Neuronal stem cell (in vitro differentiated cells): ENCODE measurements at regions not wholly inside any gene's neighbourhood (a gene's known extent, or its start where the extent isn't known, plus 50 kb on each side); places are given as distances from the start of the nearest gene placed in this dataset.

ENCODE experiments used
- DNase-seq: peaks from one replicate; pipeline ENCODE4 v3.0.0-alpha.2; 2013; ENCODE audit warnings: low spot score
- H2AFZ ChIP-seq: one replicate; pipeline ENCODE4 v1.6.1; 2013; ENCODE audit warnings: mild to moderate bottlenecking, low read length, inconsistent platforms
- H2AK5ac ChIP-seq: 2 replicates; pipeline ENCODE4 v1.6.1; 2013; ENCODE audit warnings: low read depth, mild to moderate bottlenecking, inconsistent platforms, low read length, moderate library complexity, mixed read lengths
- H2BK120ac ChIP-seq: 2 replicates; pipeline ENCODE4 v1.6.1; 2013; ENCODE audit warnings: low read depth, mild to moderate bottlenecking, inconsistent platforms, low read length, moderate library complexity, mixed read lengths
- H2BK12ac ChIP-seq: one replicate; pipeline ENCODE4 v1.6.1; 2013; ENCODE audit warnings: low read length, inconsistent platforms
- H2BK15ac ChIP-seq: 2 replicates; pipeline ENCODE4 v1.6.1; 2013; ENCODE audit warnings: mild to moderate bottlenecking, low read length, inconsistent platforms, mixed read lengths
- H2BK5ac ChIP-seq: one replicate; pipeline ENCODE4 v1.6.1; 2013; ENCODE audit warnings: inconsistent platforms, mild to moderate bottlenecking, low read length, moderate library complexity
- H3K14ac ChIP-seq: one replicate; pipeline ENCODE4 v1.6.1; 2013; ENCODE audit warnings: low read length, inconsistent platforms
- H3K18ac ChIP-seq: 2 replicates; pipeline ENCODE4 v1.6.1; 2013; ENCODE audit warnings: low read length, inconsistent platforms
- H3K23ac ChIP-seq: 2 replicates; pipeline ENCODE4 v1.6.1; 2013; ENCODE audit warnings: low read depth, mild to moderate bottlenecking, mixed read lengths, low read length, inconsistent platforms; ENCODE audit not compliant: poor library complexity
- H3K27ac ChIP-seq: replicated peaks from 3 replicates; pipeline ENCODE4 v1.5.1; 2013; ENCODE audit warnings: low read length, inconsistent platforms
- H3K27me3 ChIP-seq, 3 experiments: 2 replicates each; pipeline ENCODE4 v1.6.1; 2013; ENCODE audit warnings: low read length in 3 of 3, mild to moderate bottlenecking in 2 of 3, inconsistent platforms in 1 of 3, low read depth in 1 of 3, mixed read lengths in 1 of 3, moderate library complexity in 1 of 3; ENCODE audit not compliant: control insufficient read depth in 3 of 3, insufficient read depth in 3 of 3
- H3K36me3 ChIP-seq, 2 donors: replicated peaks in 1 of 2; 2 replicates each; pipeline ENCODE4 v1.6.1; 2013; ENCODE audit warnings: low read length in 2 of 2; ENCODE audit not compliant: control insufficient read depth in 2 of 2, insufficient read depth in 2 of 2
- H3K4ac ChIP-seq: 2 replicates; pipeline ENCODE4 v1.6.1; 2013; ENCODE audit warnings: inconsistent platforms, mild to moderate bottlenecking, low read length, moderate library complexity
- H3K4me1 ChIP-seq, 2 donors: 1 replicate in 1 of 2; 2 replicates in 1 of 2; pipeline ENCODE4 v1.6.1; 2013; ENCODE audit warnings: low read length in 2 of 2, low read depth in 1 of 2; ENCODE audit not compliant: control insufficient read depth in 2 of 2, insufficient read depth in 1 of 2
- H3K4me2 ChIP-seq: one replicate; pipeline ENCODE4 v1.6.1; 2013; ENCODE audit warnings: mild to moderate bottlenecking, low read length, inconsistent platforms; ENCODE audit not compliant: insufficient read depth, poor library complexity, severe bottlenecking
- H3K4me3 ChIP-seq, 2 donors: 2 replicates each; pipeline ENCODE4 v1.5.1; 2013; ENCODE audit warnings: low read length in 2 of 2, mild to moderate bottlenecking in 2 of 2, inconsistent platforms in 1 of 2, moderate library complexity in 1 of 2
- H3K79me1 ChIP-seq: one replicate; pipeline ENCODE4 v1.6.1; 2013; ENCODE audit warnings: low read depth, mild to moderate bottlenecking, inconsistent platforms, low read length, moderate library complexity
- H3K9ac ChIP-seq: one replicate; pipeline ENCODE4 v1.6.1; 2013; ENCODE audit warnings: mild to moderate bottlenecking, low read depth, low read length, inconsistent platforms; ENCODE audit not compliant: poor library complexity
- H3K9me3 ChIP-seq, 2 donors: replicated peaks in 1 of 2; 2 replicates each; pipeline versions ENCODE3 to v1.6.1; 2013; ENCODE audit warnings: low read length in 2 of 2, mild to moderate bottlenecking in 2 of 2, inconsistent platforms in 1 of 2, low read depth in 1 of 2, mixed read lengths in 1 of 2, moderate library complexity in 1 of 2; ENCODE audit not compliant: control insufficient read depth in 2 of 2, insufficient read depth in 1 of 2
- H4K8ac ChIP-seq: one replicate; pipeline ENCODE4 v1.6.1; 2013; ENCODE audit warnings: low read depth, mild to moderate bottlenecking, inconsistent platforms, low read length, moderate library complexity
- H4K91ac ChIP-seq: one replicate; pipeline ENCODE4 v1.6.1; 2013; ENCODE audit warnings: low read length, low read depth, mild to moderate bottlenecking, inconsistent platforms; ENCODE audit not compliant: poor library complexity
- WGBS, 2 donors: extraction: QIAGEN DNeasy Blood & Tissue Kit; methylation state at CpG; one replicate each; pipeline ENCODE4 v1.1.7; 2013; ENCODE audit warnings: missing lambda C conversion rate in 2 of 2, mixed read lengths in 1 of 2; ENCODE audit not compliant: insufficient read length in 2 of 2, insufficient replicate concordance in 1 of 2; ENCODE audit errors: extremely low coverage in 2 of 2; 5-methylcytosine and 5-hydroxymethylcytosine counted together

GRCh38 chr3:35486295-35486694 lies 153.0 kb upstream of the ARPP21 start:
- H2BK120ac ChIP-seq: no peak overlapping the region
- H4K8ac ChIP-seq: no peak overlapping the region
- no peak overlapping the region for H3K23ac ChIP-seq
- H3K27ac ChIP-seq: no peak overlapping the region
- H3K9ac ChIP-seq: no peak overlapping the region
- H3K18ac ChIP-seq: no peak overlapping the region
- no peaks in the 10 kb centered on the region for H3K79me1 ChIP-seq
- no peak for DNase-seq
- no CpG with 5 or more reads among the region's 1 CpG for WGBS, 2 donors
- H2BK12ac ChIP-seq: no peak overlapping the region
- no peak overlapping the region for H3K4me3 ChIP-seq
- no peak overlapping the region for H3K4me2 ChIP-seq
- no peaks in the 10 kb centered on the region for H3K27me3 ChIP-seq
- H3K9me3 ChIP-seq: no peaks in the 10 kb centered on the region
- no peaks in the 10 kb centered on the region for H3K36me3 ChIP-seq
- no peak overlapping the region for H2BK5ac ChIP-seq
- H3K14ac ChIP-seq: no peak overlapping the region
- peaks cover 2 to 9% of the 10 kb centered on the region in 2 donors for H3K4me1 ChIP-seq
- no peak overlapping the region for H2BK15ac ChIP-seq
- no peak overlapping the region for H2AFZ ChIP-seq
- H4K91ac ChIP-seq: no peak overlapping the region
- no peak overlapping the region for H3K4ac ChIP-seq
- no peak overlapping the region for H2AK5ac ChIP-seq

DNA sequence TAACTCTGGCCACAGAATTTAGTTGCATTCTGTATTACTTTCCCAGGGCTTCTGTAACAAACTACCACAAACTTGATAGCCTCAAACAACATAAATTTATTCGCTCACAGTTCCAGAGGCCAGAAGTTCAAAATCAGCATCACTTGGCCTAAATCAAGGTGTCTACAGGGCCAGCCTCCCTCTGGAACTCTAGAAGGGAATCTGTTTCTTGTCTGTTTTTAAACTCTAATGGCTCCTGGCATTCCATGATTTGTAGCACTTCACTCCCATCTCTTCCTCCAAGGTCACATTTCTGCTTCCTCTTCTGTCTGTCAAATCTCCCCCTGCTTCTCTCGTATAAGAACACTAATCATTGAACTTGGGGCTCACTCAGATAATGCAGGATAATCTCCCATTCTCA lies 151.9 kb upstream of the ARPP21 start:
- no CpG with 5 or more reads among the region's 2 CpGs for WGBS, 2 donors
- no peak overlapping the region for H3K9ac ChIP-seq
- H3K4ac ChIP-seq: no peak overlapping the region
- no peak overlapping the region for H3K23ac ChIP-seq
- H2BK15ac ChIP-seq: no peak overlapping the region
- peaks cover 2 to 9% of the 10 kb centered on the region in 2 donors for H3K4me1 ChIP-seq
- H3K27ac ChIP-seq: no peak overlapping the region
- no peak for DNase-seq
- H3K18ac ChIP-seq: no peak overlapping the region
- no peaks in the 10 kb centered on the region for H3K79me1 ChIP-seq
- no peak overlapping the region for H2AK5ac ChIP-seq
- H3K9me3 ChIP-seq: no peaks in the 10 kb centered on the region
- H3K4me3 ChIP-seq: no peak overlapping the region
- no peak overlapping the region for H2BK120ac ChIP-seq
- no peaks in the 10 kb centered on the region for H3K36me3 ChIP-seq
- H3K27me3 ChIP-seq: no peaks in the 10 kb centered on the region
- H4K91ac ChIP-seq: no peak overlapping the region
- H2BK5ac ChIP-seq: no peak overlapping the region
- no peak overlapping the region for H3K4me2 ChIP-seq
- no peak overlapping the region for H4K8ac ChIP-seq
- H3K14ac ChIP-seq: no peak overlapping the region
- no peak overlapping the region for H2AFZ ChIP-seq
- H2BK12ac ChIP-seq: no peak overlapping the region

GRCh38 chr3:35488526-35488925 lies 150.8 kb upstream of the ARPP21 start:
- Histone ChIP-seq H2AK5ac (no peak overlapping the region), H4K8ac (no peak overlapping the region), H2AFZ (no peak overlapping the region), H3K36me3 (no peaks in the 10 kb centered on the region), H3K9ac (no peak overlapping the region), H3K27ac (no peak overlapping the region), H3K14ac (no peak overlapping the region), H3K23ac (no peak overlapping the region), H3K9me3 (no peaks in the 10 kb centered on the region), H3K4me3 (no peak overlapping the region), H2BK120ac (no peak overlapping the region), H3K4me1 (peaks cover 2 to 9% of the 10 kb centered on the region in 2 donors), H2BK15ac (no peak overlapping the region), H3K4ac (no peak overlapping the region), H3K18ac (no peak overlapping the region), H2BK5ac (no peak overlapping the region), H3K79me1 (no peaks in the 10 kb centered on the region), H3K27me3 (no peaks in the 10 kb centered on the region), H2BK12ac (no peak overlapping the region), H4K91ac (no peak overlapping the region), H3K4me2 (no peak overlapping the region)
- no peak for DNase-seq
- WGBS, 2 donors: no CpG with 5 or more reads among the region's 1 CpG

GRCh38 chr3:35492841-35493240 lies 146.5 kb upstream of the ARPP21 start:
- Histone ChIP-seq H4K8ac (no peak overlapping the region), H3K27me3 (no peaks in the 10 kb centered on the region), H3K79me1 (no peaks in the 10 kb centered on the region), H2BK120ac (no peak overlapping the region), H2BK15ac (no peak overlapping the region), H3K4me2 (no peak overlapping the region), H3K27ac (no peak overlapping the region), H3K9ac (no peak overlapping the region), H2AFZ (no peak overlapping the region), H2BK12ac (no peak overlapping the region), H3K18ac (no peak overlapping the region), H3K36me3 (no peaks in the 10 kb centered on the region), H3K23ac (no peak overlapping the region), H3K9me3 (no peaks in the 10 kb centered on the region), H4K91ac (no peak overlapping the region), H3K4me3 (no peak overlapping the region), H3K4ac (no peak overlapping the region), H3K4me1 (peaks cover 0 to 1% of the 10 kb centered on the region in 2 donors), H3K14ac (no peak overlapping the region), H2AK5ac (no peak overlapping the region), H2BK5ac (no peak overlapping the region)
- no CpG with 5 or more reads among the region's 2 CpGs for WGBS, 2 donors
- DNase-seq: no peak
